Smooth muscle cell (in vitro differentiated cells): ENCODE measurements at regions not wholly inside any gene's neighbourhood (a gene's known extent, or its start where the extent isn't known, plus 50 kb on each side); places are given as distances from the start of the nearest gene placed in this dataset.

ENCODE experiments used
- DNase-seq: peaks from one replicate; lab custom pipeline; 2025; ENCODE audit not compliant: unreplicated experiment; lab: John Stamatoyannopoulos, UW
- H2AFZ ChIP-seq: fragments of 200-600 bp; sonication (generic); 2 replicates; pipeline ENCODE4 v1.6.0; 2016; ENCODE audit warnings: antibody characterized with exemption, low read depth, mild to moderate bottlenecking
- H3F3A ChIP-seq: fragments of 200-600 bp; sonication (generic); 2 replicates; pipeline ENCODE4 v1.6.0; 2017; ENCODE audit warnings: antibody characterized with exemption, low read depth
- H3K27ac ChIP-seq: fragments of 200-600 bp; sonication (generic); 2 replicates; pipeline ENCODE4 v1.5.1; 2016; ENCODE audit warnings: low read depth, mild to moderate bottlenecking
- H3K27me3 ChIP-seq: fragments of 200-600 bp; sonication (generic); 2 replicates; pipeline ENCODE4 v1.6.1; 2016; ENCODE audit warnings: low read depth, mild to moderate bottlenecking
- H3K36me3 ChIP-seq: fragments of 200-600 bp; sonication (generic); 2 replicates; pipeline ENCODE4 v1.5.1; 2016; ENCODE audit warnings: low read depth
- H3K4me1 ChIP-seq: fragments of 200-600 bp; sonication (generic); 2 replicates; pipeline ENCODE4 v1.5.1; 2016; ENCODE audit warnings: low read depth
- H3K4me2 ChIP-seq: fragments of 200-600 bp; sonication (generic); 2 replicates; pipeline ENCODE4 v1.6.0; 2016; ENCODE audit warnings: mild to moderate bottlenecking
- H3K4me3 ChIP-seq: fragments of 200-600 bp; sonication (generic); 2 replicates; pipeline ENCODE4 v1.5.1; 2016; ENCODE audit warnings: mild to moderate bottlenecking
- H3K79me2 ChIP-seq: fragments of 200-600 bp; sonication (generic); 2 replicates; pipeline ENCODE4 v1.6.0; 2016; ENCODE audit warnings: low read depth, mild to moderate bottlenecking
- H3K9ac ChIP-seq: fragments of 200-600 bp; sonication (generic); 2 replicates; pipeline ENCODE4 v1.6.0; 2016; ENCODE audit warnings: low read depth
- H3K9me3 ChIP-seq: fragments of 200-600 bp; sonication (generic); replicated peaks from 2 replicates; pipeline ENCODE4 v1.5.1; 2016; ENCODE audit warnings: low read depth
- H4K20me1 ChIP-seq: fragments of 200-600 bp; sonication (generic); 2 replicates; pipeline ENCODE4 v1.6.0; 2016; ENCODE audit warnings: low read depth
- WGBS: methylation state at CpG from one replicate; pipeline ENCODE4 v1.1.7; 2016; ENCODE audit warnings: low lambda C conversion rate; 5-methylcytosine and 5-hydroxymethylcytosine counted together
- TF ChIP-seq, protein P1 (sequence below): fragments of 200-600 bp; sonication (generic); IDR thresholded peaks from 2 replicates; pipeline ENCODE4 v1.5.1; 2017; ENCODE audit warnings: borderline replicate concordance, mild to moderate bottlenecking, antibody characterized with exemption; ENCODE audit not compliant: insufficient read depth, poor library complexity, severe bottlenecking

DNA sequence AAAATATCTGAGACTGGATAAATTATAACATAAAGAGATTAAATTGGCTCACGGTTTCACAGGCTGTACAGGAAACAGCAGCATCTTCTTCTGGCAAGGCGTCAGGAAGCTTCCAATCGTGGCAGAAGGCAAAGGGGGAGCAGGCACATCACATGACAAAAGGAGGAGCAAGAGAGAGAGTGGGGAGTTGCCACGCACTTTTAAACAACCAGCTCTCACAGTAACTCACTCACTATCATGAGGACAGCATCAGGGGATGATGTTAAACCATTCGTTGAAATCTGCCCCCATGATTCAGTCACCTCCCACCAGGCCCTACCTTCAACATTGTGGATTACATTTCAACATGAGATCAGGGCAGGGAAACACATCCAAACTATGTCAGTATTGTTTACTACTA, 114.5 kb upstream of the SPATA16 start:
- WGBS: 87% methylated on average over 5 of the region's 5 CpGs
- no peak for DNase-seq

DNA sequence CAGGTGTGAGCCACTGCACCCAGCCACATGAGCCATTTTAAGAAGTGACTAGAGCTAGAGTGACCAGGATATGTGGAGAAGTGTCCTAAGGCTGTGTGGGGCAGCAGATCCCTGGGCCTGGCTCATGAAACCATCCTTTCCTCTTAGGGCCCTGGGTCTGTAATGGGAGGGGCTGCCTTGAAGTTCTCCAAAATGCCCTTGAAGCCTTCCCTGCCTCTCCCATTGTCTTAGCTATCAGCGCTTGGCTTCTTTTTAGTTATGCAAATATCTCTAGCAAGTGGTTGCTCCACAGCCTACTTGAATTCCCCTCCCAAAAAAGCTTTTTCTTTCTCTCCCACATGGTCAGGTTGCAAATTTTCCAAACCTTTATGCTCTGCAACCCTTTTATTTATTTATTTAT, 112.4 kb upstream of the SPATA16 start:
- H3K79me2 ChIP-seq: no peaks in the 10 kb centered on the region
- no peak overlapping the region for H3K9ac ChIP-seq
- no peaks in the 10 kb centered on the region for H3F3A ChIP-seq
- H3K9me3 ChIP-seq: no peaks in the 10 kb centered on the region
- WGBS: 82% methylated on average over 1 of the region's 1 CpG
- TF ChIP-seq, protein P1, sequence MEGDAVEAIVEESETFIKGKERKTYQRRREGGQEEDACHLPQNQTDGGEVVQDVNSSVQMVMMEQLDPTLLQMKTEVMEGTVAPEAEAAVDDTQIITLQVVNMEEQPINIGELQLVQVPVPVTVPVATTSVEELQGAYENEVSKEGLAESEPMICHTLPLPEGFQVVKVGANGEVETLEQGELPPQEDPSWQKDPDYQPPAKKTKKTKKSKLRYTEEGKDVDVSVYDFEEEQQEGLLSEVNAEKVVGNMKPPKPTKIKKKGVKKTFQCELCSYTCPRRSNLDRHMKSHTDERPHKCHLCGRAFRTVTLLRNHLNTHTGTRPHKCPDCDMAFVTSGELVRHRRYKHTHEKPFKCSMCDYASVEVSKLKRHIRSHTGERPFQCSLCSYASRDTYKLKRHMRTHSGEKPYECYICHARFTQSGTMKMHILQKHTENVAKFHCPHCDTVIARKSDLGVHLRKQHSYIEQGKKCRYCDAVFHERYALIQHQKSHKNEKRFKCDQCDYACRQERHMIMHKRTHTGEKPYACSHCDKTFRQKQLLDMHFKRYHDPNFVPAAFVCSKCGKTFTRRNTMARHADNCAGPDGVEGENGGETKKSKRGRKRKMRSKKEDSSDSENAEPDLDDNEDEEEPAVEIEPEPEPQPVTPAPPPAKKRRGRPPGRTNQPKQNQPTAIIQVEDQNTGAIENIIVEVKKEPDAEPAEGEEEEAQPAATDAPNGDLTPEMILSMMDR: no peak
- no peaks in the 10 kb centered on the region for H3K4me1 ChIP-seq
- no peak overlapping the region for H3K4me3 ChIP-seq
- H2AFZ ChIP-seq: no peak overlapping the region
- H3K27me3 ChIP-seq: no peaks in the 10 kb centered on the region
- H3K4me2 ChIP-seq: no peak overlapping the region
- DNase-seq: no peak
- H3K27ac ChIP-seq: no peak overlapping the region
- no peaks in the 10 kb centered on the region for H4K20me1 ChIP-seq
- H3K36me3 ChIP-seq: no peaks in the 10 kb centered on the region

More for the DNA sequence above, 114.5 kb upstream of the SPATA16 start:
- TF ChIP-seq, protein P1: no peak
- Histone ChIP-seq H3K4me2 (no peak overlapping the region), H3K27me3 (no peaks in the 10 kb centered on the region), H4K20me1 (no peaks in the 10 kb centered on the region), H3F3A (no peaks in the 10 kb centered on the region), H3K27ac (no peak overlapping the region), H3K4me1 (no peaks in the 10 kb centered on the region), H3K79me2 (no peaks in the 10 kb centered on the region), H3K9ac (no peak overlapping the region), H2AFZ (no peak overlapping the region), H3K9me3 (no peaks in the 10 kb centered on the region), H3K36me3 (no peaks in the 10 kb centered on the region), H3K4me3 (no peak overlapping the region)

DNA sequence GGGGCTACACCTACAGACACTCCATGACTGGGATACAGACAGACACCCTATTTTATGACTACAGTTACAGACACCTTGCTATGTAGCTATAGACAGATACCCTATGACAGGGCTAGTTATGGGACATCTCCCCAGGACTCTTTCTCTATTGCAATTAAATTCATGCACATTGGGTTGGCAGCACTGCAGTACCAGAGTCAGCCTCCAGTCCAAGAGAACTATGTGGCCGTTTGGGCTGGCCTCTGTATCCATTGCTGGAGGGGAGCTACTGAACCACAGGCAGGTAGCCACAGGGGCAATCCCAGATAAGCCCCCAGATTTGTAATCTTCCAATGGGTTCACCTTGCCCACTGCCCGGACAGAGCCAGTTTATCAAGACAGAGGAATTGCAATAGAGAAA, 108.4 kb upstream of the SPATA16 start:
- no peaks in the 10 kb centered on the region for H4K20me1 ChIP-seq
- H3K27ac ChIP-seq: no peak overlapping the region
- TF ChIP-seq, protein P1: no peak
- no peak overlapping the region for H2AFZ ChIP-seq
- no peaks in the 10 kb centered on the region for H3K79me2 ChIP-seq
- DNase-seq: no peak
- no peak overlapping the region for H3K9ac ChIP-seq
- no peaks in the 10 kb centered on the region for H3K4me1 ChIP-seq
- H3K9me3 ChIP-seq: no peaks in the 10 kb centered on the region
- no peak overlapping the region for H3K4me3 ChIP-seq
- H3K36me3 ChIP-seq: no peaks in the 10 kb centered on the region
- H3K4me2 ChIP-seq: no peak overlapping the region
- H3F3A ChIP-seq: no peaks in the 10 kb centered on the region
- WGBS: 94% methylated on average over 2 of the region's 2 CpGs
- no peaks in the 10 kb centered on the region for H3K27me3 ChIP-seq

DNA sequence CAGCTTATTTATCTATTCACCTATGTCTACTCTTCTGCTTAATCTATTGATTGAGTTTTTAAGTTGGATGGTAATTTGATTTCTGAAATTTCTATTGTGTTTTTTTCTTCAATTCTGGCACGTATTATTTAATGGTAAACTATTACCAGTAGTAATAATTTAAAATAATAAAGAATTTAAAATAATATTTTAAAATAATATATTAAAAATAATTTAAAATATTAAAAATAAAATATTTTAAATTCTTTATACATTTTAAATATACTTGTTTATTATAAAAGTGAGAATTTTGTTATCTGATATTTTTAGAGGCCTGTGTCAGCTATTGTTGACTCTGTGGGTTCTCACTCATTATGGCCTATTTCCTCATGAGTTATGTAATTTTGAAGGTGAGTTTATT, 100.7 kb upstream of the SPATA16 start:
- no peak overlapping the region for H3K4me3 ChIP-seq
- no peak overlapping the region for H3K4me2 ChIP-seq
- H3K36me3 ChIP-seq: no peaks in the 10 kb centered on the region
- no peaks in the 10 kb centered on the region for H3K9me3 ChIP-seq
- H3K79me2 ChIP-seq: no peaks in the 10 kb centered on the region
- H3K27me3 ChIP-seq: no peaks in the 10 kb centered on the region
- no peaks in the 10 kb centered on the region for H3F3A ChIP-seq
- H2AFZ ChIP-seq: no peak overlapping the region
- no peak for DNase-seq
- no peak overlapping the region for H3K27ac ChIP-seq
- no peaks in the 10 kb centered on the region for H3K4me1 ChIP-seq
- TF ChIP-seq, protein P1: no peak
- H3K9ac ChIP-seq: no peak overlapping the region
- H4K20me1 ChIP-seq: no peaks in the 10 kb centered on the region
- WGBS: 83% methylated on average over 1 of the region's 1 CpG
